NCI-H82 (cell line): ENCODE measurements at regions not wholly inside any gene's neighbourhood (a gene's known extent, or its start where the extent isn't known, plus 50 kb on each side); places are given as distances from the start of the nearest gene placed in this dataset.
A peak's percentile ranks its signal among the peaks of the same experiment; 100 is the strongest.
"Not testable (repeated sequence)": the region's sequence is repeated elsewhere in the genome, so short reads cannot be mapped to it uniquely, and the experiment has no call there.

Experiments
- DNase-seq: peaks from one replicate; lab custom pipeline; 2025; lab: John Stamatoyannopoulos, UW

DNA sequence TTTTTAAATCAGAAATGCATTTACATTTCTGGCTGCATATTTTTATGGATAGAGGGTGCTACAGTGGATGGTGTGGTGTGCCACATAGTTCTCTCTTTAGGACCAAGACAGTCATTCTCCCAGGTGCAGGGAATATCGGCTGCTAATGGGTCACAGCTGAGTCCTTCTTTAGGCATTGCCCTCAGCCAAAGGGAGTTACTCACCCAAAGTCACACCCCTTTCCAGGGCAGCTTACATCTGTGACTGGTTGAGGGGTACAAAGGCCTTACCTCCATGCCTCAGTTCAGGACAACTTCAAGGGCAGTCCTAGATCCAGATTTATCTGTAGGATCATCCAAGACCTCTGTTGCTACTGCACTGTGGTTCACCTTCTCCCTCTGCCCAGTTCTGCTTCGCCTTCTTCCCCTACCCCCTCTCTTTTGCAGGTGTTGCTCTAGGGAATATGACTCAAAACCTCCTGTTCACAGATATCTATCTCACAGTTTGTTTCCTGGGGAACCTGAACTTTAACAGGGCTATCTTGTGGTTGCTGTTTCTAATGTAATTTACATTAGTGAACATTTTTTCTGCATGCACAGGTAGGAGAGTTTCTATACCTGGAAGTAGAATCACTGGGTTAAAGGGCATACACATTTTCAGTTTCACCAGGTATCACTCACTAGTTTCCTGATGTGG lies 413.9 kb downstream of the RPS6KC1 start:
- DNase-seq: no peak

DNA sequence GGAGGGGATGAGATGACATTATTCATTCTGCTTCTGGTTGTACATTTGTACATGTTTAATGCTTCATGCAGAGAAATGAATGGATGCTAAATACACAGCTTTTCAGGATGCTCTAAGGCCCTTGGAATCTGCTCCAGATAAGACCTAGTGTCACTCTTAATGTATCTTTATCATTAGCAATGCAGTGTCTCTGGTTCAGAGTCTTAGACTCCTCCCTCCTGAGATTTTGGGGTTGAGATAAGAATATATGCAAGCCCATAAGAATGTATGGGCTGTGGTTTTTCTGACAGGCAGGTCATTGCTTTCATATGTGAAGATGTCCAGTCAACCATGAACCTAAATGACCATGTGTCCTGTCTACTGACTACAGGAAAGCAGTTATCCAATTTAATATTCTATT lies 415.5 kb downstream of the RPS6KC1 start:
- no peak for DNase-seq

DNA sequence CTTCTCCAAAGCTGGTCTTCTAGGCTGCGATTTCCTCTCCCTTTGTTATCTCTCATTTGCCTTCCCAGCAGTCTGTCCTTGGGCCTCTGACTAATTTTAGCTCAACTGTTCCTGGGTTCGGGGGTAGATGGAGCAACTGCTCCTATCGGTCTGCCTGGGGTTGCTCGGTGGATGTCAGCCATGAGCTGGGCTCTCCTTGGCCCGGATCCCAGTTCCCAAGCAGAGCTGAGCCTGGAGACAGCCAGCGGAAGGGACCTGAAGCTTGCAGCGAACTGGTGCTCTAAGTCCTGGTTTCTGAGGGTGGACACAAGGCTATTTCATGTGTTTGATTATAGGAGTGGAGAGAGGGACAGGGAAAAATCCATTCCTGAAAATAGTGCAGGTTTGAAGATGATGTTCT lies 423.0 kb downstream of the RPS6KC1 start:
- no peak for DNase-seq

DNA sequence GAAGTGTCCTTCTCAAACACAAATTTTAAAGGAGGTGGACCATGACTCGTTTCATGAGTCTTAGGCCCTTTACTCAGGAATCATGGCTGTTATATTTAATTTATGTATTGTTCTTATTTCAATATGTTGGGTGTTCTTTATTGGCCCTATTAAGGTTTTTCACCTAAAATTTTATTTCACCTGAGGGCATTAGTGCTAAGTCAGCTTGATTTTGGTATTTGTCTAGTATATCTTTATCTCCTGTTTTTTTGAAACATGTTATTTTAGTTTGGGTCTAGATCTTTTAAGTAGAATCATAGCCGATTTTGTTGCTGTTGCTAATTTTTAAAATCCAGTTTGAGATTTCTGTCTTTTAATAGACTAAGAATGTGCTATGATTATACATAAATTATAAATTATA lies 430.4 kb downstream of the RPS6KC1 start:
- DNase-seq: no peak

DNA sequence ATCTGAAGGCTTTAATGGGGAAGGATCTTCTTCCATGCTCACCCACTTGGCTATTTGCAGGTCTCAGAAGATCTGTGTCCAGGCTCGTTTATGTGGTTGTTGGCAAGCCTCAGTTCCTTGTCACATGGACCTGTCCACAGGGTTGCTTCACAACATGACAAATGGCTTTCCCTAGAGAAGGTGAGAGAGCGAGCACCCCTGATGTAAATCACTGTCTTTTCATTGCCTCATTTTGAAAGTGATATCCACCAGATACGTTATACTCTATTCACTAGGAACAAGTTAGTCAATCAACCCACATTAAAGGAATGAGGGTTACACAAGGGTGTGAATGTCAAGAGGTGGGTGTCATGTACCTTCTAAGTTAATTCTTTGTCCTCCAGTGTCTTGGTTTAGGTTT lies 433.3 kb downstream of the RPS6KC1 start:
- no peak for DNase-seq

DNA sequence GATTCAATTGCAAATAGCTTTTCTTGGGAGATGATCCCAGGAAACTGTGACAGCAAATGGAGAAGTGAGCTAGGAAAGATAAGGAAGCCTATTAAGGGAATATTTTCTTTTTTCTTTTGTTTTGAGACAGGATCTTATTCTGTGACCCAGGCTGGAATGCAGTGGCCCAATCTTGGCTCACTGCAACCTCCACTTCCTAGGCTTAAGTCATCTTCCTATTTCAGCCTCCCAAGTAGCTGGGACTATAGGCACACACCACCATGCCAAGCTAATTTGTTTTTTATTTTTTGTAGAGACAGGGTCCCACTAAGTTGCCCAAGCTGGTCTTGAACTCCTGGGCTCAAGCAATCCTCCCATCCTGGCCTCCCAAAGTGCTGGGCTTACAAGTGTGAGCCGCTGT lies 433.7 kb downstream of the RPS6KC1 start:
- no peak for DNase-seq

DNA sequence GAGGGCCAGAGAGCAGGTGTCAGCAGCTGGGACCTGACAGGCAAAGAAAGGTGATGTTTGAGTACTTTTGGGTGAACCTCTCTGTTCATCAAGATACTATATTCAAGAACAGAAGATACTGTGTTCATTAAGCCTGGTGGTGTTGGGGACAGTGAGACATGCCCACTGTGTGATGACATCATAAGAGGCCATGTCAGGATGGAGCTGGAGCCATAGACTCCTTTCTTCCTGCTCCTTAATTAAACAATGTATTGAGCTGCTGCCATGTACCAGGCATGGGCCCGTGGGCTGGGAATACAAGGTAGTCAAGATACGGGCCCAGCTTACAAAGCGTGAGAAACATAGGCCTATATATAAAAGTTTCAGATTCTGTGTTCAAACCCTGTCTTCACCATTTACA lies 435.4 kb downstream of the RPS6KC1 start:
- DNase-seq: no peak

DNA sequence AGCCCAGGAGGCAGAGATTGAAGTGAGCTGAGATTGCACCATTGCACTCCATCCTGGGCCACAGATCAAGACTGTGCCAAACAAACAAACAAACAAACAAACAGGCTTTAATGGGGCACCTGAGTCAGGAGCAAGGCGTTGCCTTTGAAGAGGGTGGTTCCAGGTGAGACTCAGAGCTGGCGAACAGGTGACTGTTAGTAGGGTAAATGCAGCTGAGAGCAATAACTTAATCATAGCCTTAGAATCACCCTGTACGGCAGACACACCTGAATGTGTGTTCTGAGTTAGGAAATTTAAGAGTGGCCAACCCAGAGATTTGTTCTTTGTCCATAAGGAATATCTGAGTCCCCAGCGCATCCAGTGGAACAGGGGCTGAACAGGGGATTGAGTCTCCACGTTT lies 440.4 kb downstream of the RPS6KC1 start:
- no peak for DNase-seq

DNA sequence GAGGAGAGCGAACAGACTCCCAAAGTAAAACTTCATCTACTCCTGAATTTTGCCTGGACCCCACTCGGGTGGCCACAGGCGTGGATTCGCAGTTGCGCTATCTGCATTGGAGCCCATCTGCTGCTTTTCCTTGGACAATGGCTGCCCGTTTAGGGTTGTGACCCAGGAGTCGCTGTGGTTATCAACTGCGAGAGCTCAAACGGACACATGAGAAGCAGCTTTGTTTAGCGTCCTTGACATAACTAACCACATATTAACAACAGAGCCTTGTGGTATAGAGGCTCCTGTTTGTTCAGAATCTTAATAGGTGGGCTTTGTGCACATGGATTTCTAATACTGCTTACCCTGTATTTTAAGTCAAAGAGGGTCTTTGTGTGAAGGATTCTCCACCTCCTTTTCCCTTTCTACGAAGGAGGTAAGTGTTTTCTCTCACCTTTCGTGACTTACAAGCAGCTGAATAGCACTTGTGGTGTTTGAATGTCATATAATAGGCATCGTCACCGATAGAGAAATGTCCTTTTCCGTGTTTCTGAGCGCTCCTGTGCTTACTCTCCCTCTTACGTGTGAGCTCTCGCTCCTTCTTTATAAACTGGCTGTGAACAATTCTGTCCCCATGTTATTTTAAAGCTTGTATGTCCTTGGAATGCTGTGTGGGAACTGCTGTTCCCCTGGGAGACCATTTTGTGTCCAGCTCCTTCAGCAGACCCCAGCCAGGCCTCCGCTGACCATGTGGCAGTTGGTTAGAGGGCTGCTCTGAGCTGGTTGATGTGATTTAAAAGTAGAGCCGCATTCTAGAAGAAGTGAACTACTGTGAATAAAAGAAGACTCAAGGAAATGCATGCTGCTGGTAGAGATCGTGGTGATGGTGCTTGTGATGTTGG lies 441.4 kb downstream of the RPS6KC1 start:
- DNase-seq: no peak

DNA sequence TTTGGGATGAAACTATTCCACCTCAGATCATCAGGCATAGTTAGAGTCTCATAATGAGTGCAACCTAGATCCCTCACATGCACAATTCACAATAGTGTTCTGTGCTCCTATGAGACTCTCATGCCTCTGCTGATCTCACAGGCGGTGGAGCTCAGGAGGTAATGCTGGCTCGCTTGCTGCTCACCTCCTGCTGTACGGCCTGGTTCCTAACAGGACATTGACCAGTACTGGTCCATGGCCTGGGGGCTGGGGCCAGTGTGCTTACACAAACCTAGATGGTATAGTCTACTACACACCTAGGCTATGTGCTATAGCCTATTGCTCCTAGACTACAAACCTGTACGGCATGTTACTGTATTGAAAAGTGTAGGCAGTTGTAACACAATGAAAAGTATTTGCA lies 448.4 kb downstream of the RPS6KC1 start:
- DNase-seq: no peak

DNA sequence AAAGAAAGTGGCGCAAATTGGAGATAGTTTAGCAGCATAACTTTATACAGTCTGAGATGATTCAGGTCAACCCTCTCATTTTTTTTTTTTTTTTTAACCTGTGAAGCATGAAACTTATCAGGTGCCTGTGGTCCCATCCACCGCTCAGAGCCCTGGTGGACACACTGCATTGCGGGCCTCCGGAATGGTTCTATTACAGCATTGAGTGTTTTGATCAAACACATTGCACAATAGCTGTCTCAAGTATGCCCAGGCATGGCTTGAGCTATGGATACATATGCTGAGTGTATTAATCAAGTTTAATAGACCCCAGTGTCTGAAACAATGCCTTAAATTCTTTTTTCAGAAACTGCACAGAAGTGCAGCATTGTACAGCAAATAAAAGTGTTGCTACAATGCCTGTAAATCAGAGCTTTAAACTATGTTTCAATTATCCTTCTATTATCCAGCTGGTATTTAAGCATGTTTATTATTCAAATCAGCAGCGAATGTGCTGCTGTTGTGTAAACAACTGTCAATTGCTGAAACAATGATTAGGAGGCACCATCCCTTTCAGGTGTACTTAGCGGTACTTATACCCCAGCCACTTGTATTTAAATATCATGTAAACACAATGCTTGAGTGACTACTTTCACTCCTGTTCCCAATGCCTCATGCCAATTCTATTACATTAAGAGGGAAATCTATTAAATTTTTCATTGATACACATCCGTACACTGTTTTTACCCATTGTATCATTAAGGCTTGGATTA lies 456.6 kb downstream of the RPS6KC1 start:
- DNase-seq: no peak

DNA sequence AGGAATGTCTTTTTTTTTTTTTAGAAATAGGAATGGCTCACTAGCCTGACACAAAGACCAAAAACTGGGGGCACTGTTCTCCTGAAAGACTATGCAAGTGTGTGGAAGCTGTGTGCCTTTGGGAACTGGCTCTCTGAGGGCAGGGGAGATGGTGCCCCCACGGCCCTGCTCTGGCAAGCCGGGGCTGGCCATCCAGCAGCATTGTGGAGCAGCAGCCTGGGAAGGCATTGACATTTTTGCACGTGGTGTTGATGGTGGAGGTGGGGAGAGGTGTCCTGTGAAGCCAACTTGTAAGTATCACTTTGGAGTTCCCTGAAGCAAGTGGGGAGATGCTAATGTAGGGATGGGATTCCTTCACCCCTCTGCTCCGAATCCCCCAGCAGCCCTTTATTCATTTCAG lies 460.1 kb downstream of the RPS6KC1 start:
- no peak for DNase-seq

DNA sequence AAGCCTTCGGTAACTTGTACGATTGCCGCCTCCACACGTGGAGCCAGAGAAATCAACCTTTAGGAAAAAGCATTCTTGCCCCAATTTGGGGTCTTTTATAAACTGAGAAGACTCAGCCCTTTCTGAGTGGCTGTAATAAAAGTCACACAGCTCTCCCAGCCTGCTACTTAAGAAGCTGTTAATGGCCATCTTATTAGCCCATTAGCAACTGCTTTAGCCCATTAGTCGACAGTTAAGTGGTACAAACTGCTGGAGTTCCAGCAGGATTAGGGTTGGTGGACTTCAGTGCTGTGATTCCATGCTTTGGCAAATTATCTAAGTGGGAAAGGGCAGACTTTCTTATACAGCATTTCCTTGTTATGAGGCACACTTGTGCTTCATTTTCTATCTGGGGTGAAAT lies 461.3 kb downstream of the RPS6KC1 start:
- peak; percentile 95 for DNase-seq

DNA sequence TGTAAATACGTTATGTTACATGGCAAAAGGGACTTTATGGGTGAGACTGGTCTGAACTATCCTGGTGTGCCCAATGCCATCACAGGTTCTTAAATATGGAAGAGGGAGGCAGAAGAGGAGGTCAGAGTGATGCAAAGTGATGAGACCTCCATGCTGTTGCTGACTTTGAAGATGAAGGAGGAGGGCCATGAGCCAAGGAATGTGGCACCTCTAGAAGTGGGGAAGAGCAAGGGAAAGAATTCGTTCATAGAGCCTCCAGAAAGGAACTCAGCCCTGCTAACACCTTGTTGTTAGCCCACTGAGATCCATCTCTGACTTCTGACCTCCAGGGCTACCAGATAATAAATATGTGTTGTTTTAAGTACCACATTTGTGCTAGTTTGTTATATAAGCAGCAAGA lies 462.0 kb downstream of the RPS6KC1 start:
- no peak for DNase-seq

DNA sequence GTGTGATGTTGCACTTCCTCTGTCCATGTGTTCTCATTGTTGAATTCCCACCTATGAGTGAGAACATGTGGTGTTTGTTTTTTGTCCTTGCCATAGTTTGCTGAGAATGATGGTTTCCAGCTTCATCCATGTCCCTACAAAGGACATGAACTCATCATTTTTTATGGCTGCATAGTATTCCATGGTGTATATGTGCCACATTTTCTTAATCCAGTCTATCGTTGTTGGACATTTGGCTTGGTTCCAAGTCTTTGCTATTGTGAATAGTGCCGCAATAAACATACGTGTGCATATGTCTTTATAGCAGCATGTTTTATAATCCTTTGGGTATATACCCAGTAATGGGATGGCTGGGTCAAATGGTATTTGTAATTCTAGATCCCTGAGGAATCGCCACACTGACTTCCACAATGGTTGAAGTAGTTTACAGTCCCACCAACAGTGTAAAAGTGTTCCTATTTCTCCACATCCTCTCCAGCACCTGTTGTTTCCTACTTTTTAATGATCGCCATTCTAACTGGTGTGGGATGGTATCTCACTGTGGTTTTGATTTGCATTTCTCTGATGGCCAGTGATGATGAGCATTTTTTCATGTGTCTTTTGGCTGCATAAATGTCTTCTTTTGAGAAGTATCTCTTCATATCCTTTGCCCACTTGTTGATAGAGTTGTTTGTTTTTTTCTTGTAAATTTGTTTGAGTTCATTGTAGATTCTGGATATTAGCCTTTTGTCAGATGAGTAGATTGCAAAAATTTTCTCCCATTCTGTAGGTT lies 463.6 kb downstream of the RPS6KC1 start:
- DNase-seq: not testable (repeated sequence)

DNA sequence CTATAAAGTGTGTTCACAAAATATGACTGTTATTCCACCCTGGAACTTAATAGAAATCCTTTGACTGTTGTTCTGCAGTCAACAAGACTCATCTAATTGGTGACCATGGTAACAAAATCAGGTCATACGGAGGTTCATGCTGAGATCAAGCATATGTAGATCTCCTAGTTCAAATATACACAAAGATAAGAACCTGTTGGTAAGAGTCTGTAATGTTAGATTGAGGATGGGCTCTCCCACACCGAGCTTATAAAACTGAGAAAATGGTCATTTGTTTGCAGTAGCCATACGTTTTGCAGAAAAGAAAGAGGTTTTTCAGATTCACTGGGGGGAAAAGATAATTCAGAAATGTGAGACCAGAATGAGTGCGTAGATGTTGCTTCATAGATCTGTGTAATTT lies 468.1 kb downstream of the RPS6KC1 start:
- DNase-seq: no peak

DNA sequence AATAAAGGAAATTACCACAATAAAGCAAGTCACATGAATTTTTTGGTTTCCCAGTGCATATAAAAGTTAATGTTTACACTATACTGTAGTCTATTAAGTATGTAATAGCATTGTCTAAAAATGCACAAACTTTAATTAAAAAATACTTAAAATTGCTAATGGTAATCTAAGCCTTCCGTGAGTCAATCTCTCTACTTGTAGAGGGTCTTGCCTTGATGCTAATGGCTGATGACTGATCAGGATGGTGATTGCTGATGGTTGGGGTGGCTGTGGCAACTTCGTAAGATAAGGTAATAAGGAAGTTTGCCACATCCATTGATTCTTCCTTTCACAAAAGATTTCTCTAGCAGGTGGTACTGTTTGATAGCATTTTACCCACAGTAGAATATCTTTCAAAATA lies 466.6 kb upstream of the PROX1 start:
- DNase-seq: no peak

DNA sequence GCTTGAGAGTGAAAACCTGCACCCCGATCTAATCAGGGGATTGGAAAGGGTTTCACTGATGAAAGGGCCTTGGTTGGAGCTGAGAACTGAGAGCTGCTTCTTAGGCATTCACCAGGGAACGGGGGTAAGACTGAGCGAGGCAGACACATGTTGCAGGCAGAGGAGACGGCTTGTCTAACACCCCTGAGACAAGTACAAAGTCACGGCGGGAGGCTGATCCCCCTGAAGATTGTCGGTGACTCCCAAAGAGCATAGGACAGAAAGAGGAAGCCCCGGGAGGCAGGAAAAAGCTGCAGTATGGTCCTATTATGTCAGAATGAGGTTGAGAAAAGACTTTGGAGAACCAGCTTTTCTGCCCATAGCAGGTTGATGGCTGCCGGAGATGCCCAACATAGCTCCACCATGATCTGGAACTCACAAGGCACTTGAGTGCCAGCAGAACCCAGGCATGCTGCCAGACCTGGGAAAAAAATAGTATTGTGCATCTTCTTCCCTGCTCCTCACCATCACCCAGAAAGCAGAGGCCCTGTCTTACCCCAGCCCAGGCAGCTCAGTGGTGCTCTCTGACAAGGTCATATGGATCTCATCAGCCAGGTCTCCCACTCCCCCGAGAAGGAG lies 463.9 kb upstream of the PROX1 start:
- DNase-seq: no peak

DNA sequence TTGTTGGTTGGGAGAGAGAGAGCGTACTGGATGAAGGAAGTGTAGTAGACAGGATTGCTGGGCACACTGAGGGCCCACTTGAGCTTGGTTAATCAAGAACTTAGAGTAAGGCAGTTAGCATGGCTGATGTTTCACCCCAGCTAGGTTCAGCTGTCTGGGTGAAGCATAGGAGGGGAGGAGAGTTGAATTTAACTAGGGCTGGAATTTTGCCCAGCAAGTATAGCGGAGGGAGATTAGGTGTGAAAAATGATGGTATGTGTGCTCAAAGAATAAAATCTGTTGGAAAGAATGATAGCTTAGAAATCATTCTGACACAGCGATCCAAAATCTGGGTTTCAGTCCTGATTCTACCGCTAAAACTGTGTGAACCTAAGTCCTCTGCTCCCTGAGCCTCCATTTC lies 461.5 kb upstream of the PROX1 start:
- no peak for DNase-seq

DNA sequence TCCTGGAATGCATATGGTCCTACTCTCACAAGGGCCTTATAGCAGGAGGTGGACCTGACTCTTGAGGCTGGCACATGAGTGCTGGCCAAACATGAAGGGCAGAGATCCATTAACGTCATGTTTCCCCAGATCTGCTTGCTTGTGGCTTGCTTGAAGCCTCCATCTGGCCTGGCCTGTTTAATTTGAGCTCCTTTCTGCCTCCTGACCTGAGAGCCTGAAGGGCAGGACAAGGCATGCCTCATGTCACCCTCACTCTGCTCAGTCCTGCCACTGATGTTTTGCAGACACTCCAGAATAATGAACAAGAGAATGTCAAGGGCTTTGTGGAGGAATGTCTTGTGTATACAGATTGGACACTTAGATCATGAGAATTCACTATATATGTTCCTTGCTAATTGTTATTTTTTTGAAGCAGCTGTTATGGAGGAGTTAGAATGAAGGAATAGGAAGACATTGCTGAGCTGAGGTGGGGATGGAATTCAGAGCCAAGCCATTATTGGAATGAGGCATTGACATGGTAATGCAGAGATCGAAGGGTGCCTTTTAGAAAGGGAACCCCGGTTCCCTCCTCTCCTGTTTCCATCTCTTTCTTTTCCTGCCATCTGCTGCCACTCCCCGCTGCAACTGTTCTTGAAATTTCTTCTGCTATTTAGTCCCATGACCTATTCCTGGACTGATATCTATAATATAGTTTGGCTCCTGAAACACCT lies 457.0 kb upstream of the PROX1 start:
- no peak for DNase-seq
